KMS-11 (cell line): ENCODE measurements at regions not wholly inside any gene's neighbourhood (a gene's known extent, or its start where the extent isn't known, plus 50 kb on each side); places are given as distances from the start of the nearest gene placed in this dataset.

ENCODE experiments used
- H2AFZ ChIP-seq: fragments of 200-600 bp; sonication (generic); 2 replicates; pipeline ENCODE4 v1.6.1; 2016; ENCODE audit warnings: antibody characterized with exemption, mixed run types, low read depth
- H3K27ac ChIP-seq: fragments of 200-600 bp; sonication (generic); 2 replicates; pipeline ENCODE4 v1.6.1; 2016; ENCODE audit warnings: mild to moderate bottlenecking, mixed run types
- H3K27me3 ChIP-seq: fragments of 200-600 bp; sonication (generic); 2 replicates; pipeline ENCODE4 v1.6.1; 2017; ENCODE audit warnings: mild to moderate bottlenecking, low read depth, mixed run types, moderate library complexity; ENCODE audit not compliant: insufficient read depth
- H3K36me3 ChIP-seq: fragments of 200-600 bp; sonication (generic); 2 replicates; pipeline ENCODE4 v1.6.1; 2017; ENCODE audit warnings: mild to moderate bottlenecking, mixed run types; ENCODE audit not compliant: insufficient read depth
- H3K4me1 ChIP-seq: fragments of 200-600 bp; sonication (generic); 2 replicates; pipeline ENCODE4 v1.6.1; 2016; ENCODE audit warnings: mild to moderate bottlenecking, low read depth, mixed run types; ENCODE audit not compliant: poor library complexity, severe bottlenecking
- H3K4me2 ChIP-seq: fragments of 200-600 bp; sonication (generic); 2 replicates; pipeline ENCODE4 v1.7.0; 2016; ENCODE audit warnings: mild to moderate bottlenecking, mixed run types
- H3K4me3 ChIP-seq: fragments of 200-600 bp; sonication (generic); IDR thresholded peaks from 2 replicates; pipeline ENCODE4 v1.6.1; 2017; ENCODE audit warnings: low read depth, low read length, mixed read lengths; ENCODE audit not compliant: insufficient read depth
- H3K79me2 ChIP-seq: fragments of 200-600 bp; sonication (generic); 2 replicates; pipeline ENCODE4 v1.6.1; 2016; ENCODE audit warnings: low read depth, mixed run types; ENCODE audit not compliant: insufficient read depth
- H3K9ac ChIP-seq: fragments of 200-600 bp; sonication (generic); 2 replicates; pipeline ENCODE4 v1.6.1; 2016; ENCODE audit warnings: mild to moderate bottlenecking, mixed run types
- H4K20me1 ChIP-seq: fragments of 200-600 bp; sonication (generic); 2 replicates; pipeline ENCODE4 v1.6.1; 2016; ENCODE audit warnings: mild to moderate bottlenecking, mixed run types; ENCODE audit not compliant: insufficient read depth
- CTCF ChIP-seq: fragments of 200-600 bp; sonication (generic); conservative IDR thresholded peaks from 2 replicates; pipeline ENCODE4 v1.6.1; 2017; ENCODE audit warnings: low read depth, mild to moderate bottlenecking, antibody characterized with exemption, low read length, moderate library complexity, mixed read lengths

DNA sequence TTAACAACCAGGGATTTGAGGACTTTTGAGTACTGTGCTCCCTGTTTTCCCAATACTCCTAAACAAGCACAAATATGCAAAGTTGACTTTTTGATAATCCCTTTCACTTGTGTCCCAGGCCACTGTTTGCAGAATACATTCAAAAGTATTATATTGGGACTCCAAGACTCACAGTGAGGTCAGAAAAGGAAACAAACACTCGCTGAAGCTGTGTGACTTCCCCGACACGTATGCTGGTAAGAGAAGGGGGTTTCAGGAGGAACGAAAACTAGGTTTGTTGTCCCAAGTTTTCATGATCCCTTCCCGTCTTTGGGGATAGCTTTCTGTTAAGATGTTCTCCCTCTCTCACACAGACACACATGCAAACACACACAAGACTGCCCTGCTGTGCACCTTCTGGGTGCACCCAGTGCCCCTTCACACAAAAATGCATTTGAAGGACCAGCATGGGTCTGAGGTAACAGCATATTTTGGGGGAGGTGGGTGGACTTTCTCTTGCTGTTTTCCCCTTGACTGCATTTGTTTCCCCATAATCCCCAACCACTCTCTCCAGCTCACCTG is 225.2 kb upstream of the PRICKLE2 start:
- Histone ChIP-seq H3K4me1 (no peaks in the 10 kb centered on the region), H3K4me2 (no peak overlapping the region), H3K4me3 (no peak overlapping the region), H3K27me3 (no peaks in the 10 kb centered on the region), H3K79me2 (no peaks in the 10 kb centered on the region), H3K27ac (no peak overlapping the region), H4K20me1 (no peaks in the 10 kb centered on the region), H3K36me3 (no peaks in the 10 kb centered on the region), H3K9ac (no peak overlapping the region), H2AFZ (no peak overlapping the region)
- no peak for TF ChIP-seq CTCF

- TF ChIP-seq CTCF: no peak
- no peak overlapping the region for H2AFZ ChIP-seq
These were observed 223.8 kb upstream of the PRICKLE2 start for GRCh38 chr3:64449026-64449425.

GRCh38 chr3:64445944-64446300 is 220.7 kb upstream of the PRICKLE2 start:
- Histone ChIP-seq H3K9ac (no peak overlapping the region), H3K4me3 (no peak overlapping the region)

More at GRCh38 chr3:64449026-64449425, 223.8 kb upstream of the PRICKLE2 start:
- Histone ChIP-seq H3K27me3 (no peaks in the 10 kb centered on the region), H3K4me2 (no peak overlapping the region), H3K79me2 (no peaks in the 10 kb centered on the region), H3K9ac (no peak overlapping the region), H4K20me1 (no peaks in the 10 kb centered on the region), H3K27ac (no peak overlapping the region), H3K4me1 (no peaks in the 10 kb centered on the region), H3K36me3 (no peaks in the 10 kb centered on the region), H3K4me3 (no peak overlapping the region)

GRCh38 chr3:64445109-64445943 is 220.1 kb upstream of the PRICKLE2 start:
- Histone ChIP-seq H3K27me3 (no peaks in the 10 kb centered on the region), H2AFZ (no peak overlapping the region)

More at GRCh38 chr3:64445944-64446300, 220.7 kb upstream of the PRICKLE2 start:
- H3K27ac ChIP-seq: no peak overlapping the region
- no peaks in the 10 kb centered on the region for H3K27me3 ChIP-seq
- no peak overlapping the region for H3K4me2 ChIP-seq
- no peaks in the 10 kb centered on the region for H3K4me1 ChIP-seq
- TF ChIP-seq CTCF: no peak
- no peaks in the 10 kb centered on the region for H3K36me3 ChIP-seq
- no peaks in the 10 kb centered on the region for H4K20me1 ChIP-seq
- H3K79me2 ChIP-seq: no peaks in the 10 kb centered on the region
- no peak overlapping the region for H2AFZ ChIP-seq

More at GRCh38 chr3:64445109-64445943, 220.1 kb upstream of the PRICKLE2 start:
- no peak overlapping the region for H3K27ac ChIP-seq
- H3K4me2 ChIP-seq: no peak overlapping the region
- H3K4me1 ChIP-seq: no peaks in the 10 kb centered on the region
- no peak overlapping the region for H3K9ac ChIP-seq
- no peaks in the 10 kb centered on the region for H3K36me3 ChIP-seq
- no peak for TF ChIP-seq CTCF
- H4K20me1 ChIP-seq: no peaks in the 10 kb centered on the region
- no peak overlapping the region for H3K4me3 ChIP-seq
- H3K79me2 ChIP-seq: no peaks in the 10 kb centered on the region
